ENCODE measurements at regions not wholly inside any gene's neighbourhood (a gene's known extent, or its start where the extent isn't known, plus 50 kb on each side); places are given as distances from the start of the nearest gene placed in this dataset.

DNA sequence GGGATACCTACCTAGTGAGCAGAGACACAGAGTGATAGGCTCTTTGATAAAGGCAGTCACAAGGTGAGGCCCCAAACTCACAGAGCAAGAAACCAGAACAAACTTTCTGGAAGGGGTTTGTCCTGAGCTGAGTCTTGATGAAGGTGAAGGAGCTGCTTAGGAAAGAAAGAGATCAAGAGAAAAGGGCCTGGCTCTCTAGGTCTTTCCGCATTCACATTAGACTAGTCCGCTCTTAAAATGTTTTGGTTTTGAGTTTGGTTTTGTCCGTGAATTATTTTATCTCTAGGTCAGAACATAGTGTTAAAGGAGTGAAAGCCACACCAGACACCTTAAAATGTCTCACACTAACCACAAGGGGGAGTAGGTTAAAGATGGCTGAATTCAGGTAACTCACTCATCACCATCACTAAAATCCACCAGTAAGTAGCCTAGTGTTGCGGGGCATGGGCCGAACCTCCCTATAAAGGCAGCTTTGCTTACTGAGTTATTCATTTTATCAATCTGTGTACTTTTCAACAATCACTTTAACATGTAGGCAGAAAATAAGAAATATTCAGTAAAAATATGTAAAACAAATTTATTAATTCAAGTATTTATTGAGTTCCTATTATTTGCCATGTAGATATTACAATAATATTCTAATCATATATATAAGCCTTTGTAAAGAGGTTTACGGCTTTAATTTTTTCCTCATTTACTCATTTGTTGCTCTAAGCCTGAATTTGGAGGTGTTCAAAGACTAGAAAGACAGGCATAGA, 121.5 kb upstream of the TSC22D2 start:
- Histone ChIP-seq H3K27ac (ENCODE audit: control insufficient read depth, insufficient read depth, low read length) (no peak overlapping the region), H2AFZ (ENCODE audit: control insufficient read depth, low read length) (peak overlapping the region; percentile 85), H3K27me3 (ENCODE audit: control insufficient read depth, extremely low read depth, insufficient read depth, low read length) (no peaks in the 10 kb centered on the region), H3K9me1 (ENCODE audit: control insufficient read depth, extremely low read depth, insufficient read depth, low read length) (no peaks in the 10 kb centered on the region), H4K20me1 (ENCODE audit: control insufficient read depth, extremely low read depth, insufficient read depth, low read length) (no peaks in the 10 kb centered on the region), H3K9ac (ENCODE audit: control insufficient read depth, extremely low read depth, insufficient read depth, low read length) (no peak overlapping the region), H3K4me1 (ENCODE audit: control insufficient read depth, extremely low read depth, insufficient read depth, low read length) (no peaks in the 10 kb centered on the region), H3K79me2 (ENCODE audit: control insufficient read depth, insufficient read depth, low read length) (no peaks in the 10 kb centered on the region), H3K9me3 (ENCODE audit: control insufficient read depth, low read depth, low read length) (no peaks in the 10 kb centered on the region), H3K4me2 (ENCODE audit: control insufficient read depth, extremely low read depth, insufficient read depth, low read depth, low read length) (peak overlapping the region; percentile 4), H3K36me3 (ENCODE audit: control insufficient read depth in 2 of 2, extremely low read depth in 1 of 2, insufficient read depth in 2 of 2, low read length in 2 of 2) (no peaks in the 10 kb centered on the region), H3K4me3 (ENCODE audit: control insufficient read depth in 2 of 3, extremely low read depth in 1 of 3, insufficient read depth in 2 of 3, low read depth in 1 of 3, low read length in 3 of 3) (no peak overlapping the region)
- DNase-seq (ENCODE audit: low read depth, low spot score), result peak; percentile 38
- peak; percentile 87 for FAIRE-seq
- dilution Hi-C loops (cut with MboI; ENCODE audit: extremely low pct_ligation_motif_present, low sequenced_read_pairs), result no loop called here
- TF ChIP-seq, protein P1, sequence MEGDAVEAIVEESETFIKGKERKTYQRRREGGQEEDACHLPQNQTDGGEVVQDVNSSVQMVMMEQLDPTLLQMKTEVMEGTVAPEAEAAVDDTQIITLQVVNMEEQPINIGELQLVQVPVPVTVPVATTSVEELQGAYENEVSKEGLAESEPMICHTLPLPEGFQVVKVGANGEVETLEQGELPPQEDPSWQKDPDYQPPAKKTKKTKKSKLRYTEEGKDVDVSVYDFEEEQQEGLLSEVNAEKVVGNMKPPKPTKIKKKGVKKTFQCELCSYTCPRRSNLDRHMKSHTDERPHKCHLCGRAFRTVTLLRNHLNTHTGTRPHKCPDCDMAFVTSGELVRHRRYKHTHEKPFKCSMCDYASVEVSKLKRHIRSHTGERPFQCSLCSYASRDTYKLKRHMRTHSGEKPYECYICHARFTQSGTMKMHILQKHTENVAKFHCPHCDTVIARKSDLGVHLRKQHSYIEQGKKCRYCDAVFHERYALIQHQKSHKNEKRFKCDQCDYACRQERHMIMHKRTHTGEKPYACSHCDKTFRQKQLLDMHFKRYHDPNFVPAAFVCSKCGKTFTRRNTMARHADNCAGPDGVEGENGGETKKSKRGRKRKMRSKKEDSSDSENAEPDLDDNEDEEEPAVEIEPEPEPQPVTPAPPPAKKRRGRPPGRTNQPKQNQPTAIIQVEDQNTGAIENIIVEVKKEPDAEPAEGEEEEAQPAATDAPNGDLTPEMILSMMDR (optimal IDR thresholded peaks at IDR 0.05 in 1 of 3, IDR thresholded peaks at IDR 0.05 in 1 of 3, conservative IDR thresholded peaks at IDR 0.05 in 1 of 3; ENCODE audit: extremely low read depth in 1 of 3, insufficient read depth in 2 of 3, low read length in 3 of 3), result peak; percentile 58 to 67 (median 66)
- TF ChIP-seq EZH2 (IDR thresholded peaks at IDR 0.05; ENCODE audit: low read length), result no peak

DNA sequence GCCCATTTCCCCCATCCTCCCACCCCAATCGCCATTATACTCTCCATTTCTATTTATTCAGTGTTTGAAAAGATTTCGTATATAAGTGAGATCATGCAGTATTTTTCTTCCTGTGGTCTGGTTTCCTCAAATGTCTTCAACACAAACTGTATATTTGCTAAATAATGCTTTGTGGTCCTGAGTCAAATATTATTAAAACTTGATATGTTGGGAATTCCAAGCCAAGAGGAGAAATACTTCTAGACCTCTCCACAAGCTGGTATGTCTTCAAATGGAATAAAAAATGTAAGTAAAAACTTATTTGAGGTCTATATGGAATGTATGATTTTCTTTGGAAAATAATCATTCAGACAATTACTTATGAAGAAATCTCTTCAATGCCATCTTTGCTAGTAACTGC, 122.5 kb upstream of the TSC22D2 start:
- Histone ChIP-seq H3K79me2 (ENCODE audit: control insufficient read depth, insufficient read depth, low read length) (no peaks in the 10 kb centered on the region), H3K9me3 (ENCODE audit: control insufficient read depth, low read depth, low read length) (no peaks in the 10 kb centered on the region), H3K4me1 (ENCODE audit: control insufficient read depth, extremely low read depth, insufficient read depth, low read length) (no peaks in the 10 kb centered on the region), H4K20me1 (ENCODE audit: control insufficient read depth, extremely low read depth, insufficient read depth, low read length) (no peaks in the 10 kb centered on the region), H3K9ac (ENCODE audit: control insufficient read depth, extremely low read depth, insufficient read depth, low read length) (no peak overlapping the region), H3K4me2 (ENCODE audit: control insufficient read depth, extremely low read depth, insufficient read depth, low read depth, low read length) (no peak overlapping the region), H3K4me3 (ENCODE audit: control insufficient read depth in 2 of 3, extremely low read depth in 1 of 3, insufficient read depth in 2 of 3, low read depth in 1 of 3, low read length in 3 of 3) (no peak overlapping the region), H3K27ac (ENCODE audit: control insufficient read depth, insufficient read depth, low read length) (no peak overlapping the region), H3K9me1 (ENCODE audit: control insufficient read depth, extremely low read depth, insufficient read depth, low read length) (no peaks in the 10 kb centered on the region), H3K27me3 (ENCODE audit: control insufficient read depth, extremely low read depth, insufficient read depth, low read length) (no peaks in the 10 kb centered on the region), H2AFZ (ENCODE audit: control insufficient read depth, low read length) (no peak overlapping the region), H3K36me3 (ENCODE audit: control insufficient read depth in 2 of 2, extremely low read depth in 1 of 2, insufficient read depth in 2 of 2, low read length in 2 of 2) (no peaks in the 10 kb centered on the region)
- TF ChIP-seq, protein P1 (optimal IDR thresholded peaks at IDR 0.05 in 1 of 3, IDR thresholded peaks at IDR 0.05 in 1 of 3, conservative IDR thresholded peaks at IDR 0.05 in 1 of 3; ENCODE audit: extremely low read depth in 1 of 3, insufficient read depth in 2 of 3, low read length in 3 of 3), result no peak
- no peak for TF ChIP-seq EZH2 (IDR thresholded peaks at IDR 0.05; ENCODE audit: low read length)
- no peak for FAIRE-seq
- no peak for DNase-seq (ENCODE audit: low read depth, low spot score)
- dilution Hi-C loops (cut with MboI; ENCODE audit: extremely low pct_ligation_motif_present, low sequenced_read_pairs), result no loop called here
